NCI-H1092 (cell line): ENCODE measurements at regions not wholly inside any gene's neighbourhood (a gene's known extent, or its start where the extent isn't known, plus 50 kb on each side); places are given as distances from the start of the nearest gene placed in this dataset.

ENCODE experiments used
- DNase-seq: peaks from one replicate; lab custom pipeline; 2025; lab: John Stamatoyannopoulos, UW

DNA sequence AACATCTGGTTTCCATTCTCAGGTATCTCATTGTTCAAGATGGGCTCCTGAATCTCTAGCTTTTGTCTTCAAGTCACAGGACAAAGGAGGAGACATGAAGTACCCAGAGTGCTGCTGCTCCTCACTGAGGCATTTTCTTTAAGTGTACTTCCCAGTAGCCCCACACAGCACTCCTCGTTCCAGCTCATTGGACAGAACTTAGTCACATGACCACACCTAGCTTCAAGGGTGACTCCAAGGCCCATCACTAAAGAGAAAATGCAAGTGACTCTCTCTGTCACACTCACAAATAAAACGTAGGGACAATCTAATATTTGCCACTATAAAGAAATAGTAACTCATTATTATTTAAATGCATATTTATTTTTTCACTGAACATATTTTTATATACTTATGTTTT, 58.3 kb upstream of the NEUROD6 start:
- DNase-seq, result no peak

DNA sequence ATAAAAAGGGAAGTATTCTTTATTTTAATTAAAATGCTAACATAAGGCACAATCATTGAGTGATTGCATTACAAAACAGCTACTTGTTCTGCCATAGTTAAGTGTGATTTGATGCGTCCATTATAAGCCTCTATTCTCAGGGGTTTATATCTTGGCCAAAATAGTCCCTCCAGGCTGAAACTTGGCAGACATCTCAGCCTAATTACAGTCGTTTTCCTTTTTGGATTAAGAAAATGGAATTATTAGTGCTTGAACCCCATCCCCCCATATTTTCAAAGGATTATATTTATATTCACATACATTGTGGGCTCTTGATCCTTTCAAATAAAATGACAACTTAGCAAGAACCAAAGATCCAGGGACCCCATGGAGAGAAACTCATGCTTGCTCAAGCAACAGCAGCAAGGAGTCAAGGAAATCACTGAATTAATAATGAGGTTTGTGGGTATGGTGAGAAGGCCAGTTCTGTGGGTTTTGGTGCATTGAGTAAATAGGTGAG, 66.7 kb upstream of the NEUROD6 start:
- no peak for DNase-seq

DNA sequence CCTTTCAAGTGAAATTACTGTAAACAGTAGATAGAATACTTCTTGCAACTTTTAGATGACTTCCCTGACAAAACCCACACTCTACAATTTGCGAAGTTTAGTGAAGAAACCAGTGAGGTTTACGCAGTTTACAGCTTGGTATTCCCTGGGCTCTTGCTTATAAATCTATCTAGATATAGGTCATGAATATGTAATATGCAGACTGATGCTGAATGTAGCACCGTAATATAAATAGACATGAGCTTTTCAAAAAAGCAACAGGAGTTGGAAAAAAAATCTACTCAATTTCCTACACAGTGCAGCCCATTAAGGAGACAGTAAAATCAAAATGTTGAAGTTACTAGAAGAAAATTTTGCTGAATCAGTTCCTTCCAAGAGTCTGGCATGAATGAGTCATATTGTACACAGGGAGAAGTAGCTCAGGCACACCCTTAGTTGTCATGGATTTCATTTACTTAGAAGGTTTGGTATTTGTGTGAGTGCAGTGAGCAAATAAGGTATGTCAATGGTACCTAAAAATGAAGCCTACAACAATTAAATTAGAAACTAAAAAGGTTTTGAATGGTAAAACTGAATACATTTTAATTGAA, 67.7 kb upstream of the NEUROD6 start:
- no peak for DNase-seq

DNA sequence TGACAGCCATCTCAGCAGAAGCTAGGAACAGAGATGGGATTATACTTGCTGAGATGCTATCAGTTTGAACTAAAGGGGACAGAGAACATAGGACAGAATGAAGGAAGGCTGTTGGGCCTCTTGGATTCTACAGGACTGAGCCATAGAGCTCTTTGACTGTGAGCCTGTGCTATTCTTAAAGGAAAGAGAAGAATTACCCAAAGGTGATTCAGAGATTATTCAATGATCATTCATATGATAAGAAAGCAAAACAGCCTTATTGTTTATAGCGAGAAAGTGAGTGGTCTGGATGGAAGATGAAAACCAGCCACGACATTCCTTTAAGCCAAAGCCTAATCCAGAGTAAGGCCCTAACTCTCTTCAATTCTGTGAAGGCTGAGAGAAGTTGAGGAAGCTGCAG, 69.7 kb upstream of the NEUROD6 start:
- no peak for DNase-seq

DNA sequence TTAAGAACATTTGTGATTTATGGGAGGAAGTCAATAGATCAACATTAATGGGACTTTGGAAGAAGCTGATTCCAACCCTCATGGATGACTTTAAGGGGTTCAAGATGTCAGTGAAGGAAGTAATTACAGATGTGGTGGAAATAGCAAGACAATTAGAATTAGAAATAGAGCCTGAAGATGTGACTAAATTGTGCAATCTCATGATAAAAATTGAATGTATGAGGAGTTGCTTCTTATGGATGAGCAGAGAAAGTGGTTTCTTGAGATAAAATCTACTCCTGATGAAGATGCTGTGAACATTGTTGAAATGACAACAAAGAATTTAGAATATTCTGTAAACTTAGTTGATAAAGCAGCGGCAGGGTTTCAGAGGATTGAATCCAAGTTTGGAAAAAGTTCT, 70.9 kb upstream of the NEUROD6 start:
- no peak for DNase-seq

DNA sequence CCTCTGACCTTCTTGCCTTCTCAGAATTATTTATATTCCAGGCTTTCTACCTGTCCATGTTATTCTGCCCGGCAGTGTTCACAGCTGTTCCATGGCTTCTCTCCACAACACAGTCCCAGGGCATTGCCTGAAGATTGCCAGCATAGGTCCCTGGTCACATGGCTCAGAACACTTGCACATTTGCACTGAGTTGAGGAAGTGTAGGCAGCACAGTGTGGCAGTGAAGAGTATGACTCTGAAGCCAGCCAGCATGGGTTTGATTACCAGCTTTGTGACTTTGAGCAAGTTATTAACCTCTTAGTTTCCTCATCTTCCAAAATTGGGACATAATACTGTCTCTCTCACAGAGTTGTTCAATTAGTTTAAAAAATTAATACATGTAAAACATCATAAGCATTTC, 73.2 kb upstream of the NEUROD6 start:
- DNase-seq, result no peak

DNA sequence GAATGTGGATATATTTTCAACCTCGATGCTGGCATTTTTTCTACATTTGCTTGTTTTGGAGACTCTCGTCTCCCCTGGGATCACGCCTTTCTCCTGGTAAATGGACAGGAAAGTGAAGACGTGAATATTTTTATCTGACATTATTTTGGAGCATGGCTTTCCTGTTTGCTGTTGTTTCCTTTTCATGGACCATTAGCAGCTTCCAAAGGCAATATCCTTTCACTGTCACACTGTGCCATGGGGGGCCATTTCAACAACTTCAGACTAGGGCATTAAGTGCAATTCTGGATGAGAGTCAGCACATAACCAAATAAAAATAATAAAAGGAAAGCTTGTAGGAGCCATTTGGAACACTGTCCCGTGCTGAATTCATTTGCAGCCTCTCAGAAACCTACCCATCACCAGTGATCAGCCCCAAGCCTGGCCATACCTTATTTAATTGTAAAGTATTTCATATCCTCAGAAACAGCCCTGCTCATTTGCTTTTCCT, 75.9 kb upstream of the NEUROD6 start:
- no peak for DNase-seq

DNA sequence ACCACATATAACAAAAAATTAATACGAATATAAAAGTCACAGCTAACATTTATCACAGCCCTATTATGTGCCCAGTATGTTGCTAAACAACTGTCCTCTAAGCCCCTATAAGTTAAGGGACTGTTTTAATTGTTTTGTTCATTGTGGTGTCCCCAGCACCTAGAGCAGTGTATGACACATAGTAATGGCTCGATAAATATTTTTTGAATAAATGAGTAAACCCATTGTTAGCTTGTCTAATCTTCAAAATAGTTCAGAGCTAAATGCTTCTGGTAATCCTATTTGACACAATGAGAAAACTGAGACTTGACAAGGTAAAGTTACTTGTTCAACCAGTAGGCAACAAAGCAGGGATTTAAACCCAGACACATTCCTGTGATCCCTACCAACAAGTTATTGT, 78.4 kb upstream of the NEUROD6 start:
- no peak for DNase-seq

DNA sequence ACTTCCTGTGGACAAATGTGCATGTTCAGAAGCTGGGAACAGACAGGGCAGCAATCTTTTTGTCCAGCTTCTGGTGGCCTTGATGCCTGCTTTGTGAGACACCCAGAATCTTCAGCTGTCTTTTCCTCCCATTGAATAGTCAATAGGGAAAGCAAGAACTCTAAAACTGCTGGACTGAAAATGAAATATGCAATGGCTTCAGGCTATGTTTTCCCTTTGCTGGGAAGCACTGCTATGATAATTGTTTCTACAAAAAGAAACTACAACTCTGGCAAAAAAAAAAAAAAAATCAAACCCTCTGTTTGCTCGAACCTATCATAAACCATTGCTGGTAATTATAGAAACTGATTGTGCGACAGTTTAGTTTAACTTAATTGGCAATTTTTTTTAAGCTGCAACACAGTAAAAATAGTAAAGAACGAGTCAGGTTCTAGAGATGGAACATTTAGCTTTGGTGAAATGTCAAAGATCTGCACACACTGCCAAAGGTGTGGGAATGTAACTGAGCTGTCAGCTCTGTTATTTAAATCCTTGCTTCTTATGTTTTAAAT, 79.1 kb upstream of the NEUROD6 start:
- no peak for DNase-seq

DNA sequence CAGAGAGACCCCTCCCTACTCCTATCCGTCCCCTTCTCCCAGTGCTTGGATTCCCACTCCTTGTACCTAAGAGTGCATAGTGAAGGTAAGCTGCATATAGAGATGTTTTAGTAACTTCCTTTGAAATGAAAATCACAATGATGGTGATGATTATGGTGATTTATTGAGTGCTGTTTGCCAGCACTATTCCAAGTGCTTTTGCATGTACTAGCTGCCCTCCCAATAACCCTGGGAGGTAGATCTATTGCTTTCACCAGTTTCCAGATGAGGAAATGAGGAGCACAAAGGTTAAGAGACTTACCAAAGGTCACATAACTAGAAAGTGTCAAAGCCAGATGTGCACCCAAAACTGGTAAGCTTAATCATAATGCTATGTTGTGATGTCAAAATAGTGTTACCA, 80.4 kb upstream of the NEUROD6 start:
- no peak for DNase-seq

DNA sequence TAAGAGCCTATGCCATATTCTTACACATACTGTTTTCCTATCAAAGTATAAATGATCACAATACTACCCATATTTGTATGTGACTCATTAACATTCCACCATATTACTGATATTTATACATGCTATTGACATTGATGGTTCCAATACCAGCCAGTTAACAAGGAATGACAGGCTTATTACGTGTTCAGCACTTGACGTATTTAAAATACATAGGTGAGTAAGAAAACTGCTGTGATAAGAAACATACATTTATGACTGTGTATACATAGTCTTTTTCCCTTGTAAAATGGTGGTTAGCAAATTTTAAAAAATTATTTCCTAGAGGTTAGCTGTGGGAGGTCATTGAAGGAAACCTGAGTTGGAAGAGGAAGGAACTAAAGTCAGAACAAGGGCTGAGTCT, 81.1 kb upstream of the NEUROD6 start:
- no peak for DNase-seq

DNA sequence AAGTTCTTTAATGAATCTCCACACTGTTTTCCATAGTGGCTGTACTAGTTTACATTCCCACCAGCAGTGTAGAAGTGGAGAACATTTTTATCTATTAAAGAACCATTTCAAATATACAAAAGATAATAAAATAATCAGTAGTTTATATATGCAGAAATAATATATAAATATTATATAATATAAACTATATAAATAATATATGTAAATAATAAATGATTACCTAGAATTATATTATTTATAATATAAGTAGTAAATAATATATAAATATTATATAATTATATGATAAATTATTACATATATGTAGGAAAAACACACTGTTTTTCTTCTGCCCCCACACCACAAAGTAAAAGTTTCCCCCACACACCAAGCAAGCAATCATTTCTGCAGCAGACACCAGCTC, 83.5 kb upstream of the NEUROD6 start:
- DNase-seq, result no peak

DNA sequence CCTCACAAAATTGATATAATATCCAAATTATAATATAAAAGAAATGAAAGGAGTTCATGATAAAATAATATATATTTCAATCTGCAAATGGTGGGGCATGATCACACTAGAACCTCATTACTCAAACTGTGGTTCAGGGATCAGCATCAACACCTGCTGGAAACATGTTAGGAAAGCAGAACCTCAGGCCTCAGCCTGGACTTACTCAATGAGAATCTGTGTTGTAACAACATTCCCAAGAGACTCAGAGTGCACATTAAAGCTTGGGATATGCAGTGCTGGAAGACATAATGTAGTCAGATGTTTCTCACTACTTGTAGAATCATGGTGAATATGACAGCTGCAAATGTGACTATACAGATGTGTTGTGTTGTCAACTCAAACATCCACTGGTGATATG, 81.7 kb upstream of the ITPRID1 start:
- DNase-seq, result no peak

DNA sequence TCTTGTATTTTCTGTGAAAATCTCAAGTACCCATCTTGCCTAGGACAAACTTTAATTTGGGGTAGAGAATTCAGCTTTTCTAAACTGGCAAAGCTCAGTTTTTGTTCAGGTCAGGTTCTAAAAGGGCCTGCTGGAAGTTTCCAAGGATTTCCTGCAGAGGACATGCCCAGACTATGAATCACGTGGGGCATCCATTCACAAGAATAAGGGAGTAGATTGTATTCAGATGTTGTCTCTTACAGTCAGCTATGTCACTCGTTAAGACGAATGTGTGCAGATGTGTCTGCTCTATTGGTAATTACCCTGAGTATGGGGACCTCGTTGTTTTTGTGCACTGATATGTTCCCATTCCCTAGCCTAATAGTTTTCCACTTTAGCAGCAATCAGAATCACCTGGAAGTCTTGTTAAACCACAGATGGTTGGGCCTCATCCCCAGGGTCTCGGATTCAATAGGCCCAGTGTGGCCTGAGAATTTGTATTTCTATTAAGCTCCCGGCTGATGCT, 81.0 kb upstream of the ITPRID1 start:
- DNase-seq, result no peak

DNA sequence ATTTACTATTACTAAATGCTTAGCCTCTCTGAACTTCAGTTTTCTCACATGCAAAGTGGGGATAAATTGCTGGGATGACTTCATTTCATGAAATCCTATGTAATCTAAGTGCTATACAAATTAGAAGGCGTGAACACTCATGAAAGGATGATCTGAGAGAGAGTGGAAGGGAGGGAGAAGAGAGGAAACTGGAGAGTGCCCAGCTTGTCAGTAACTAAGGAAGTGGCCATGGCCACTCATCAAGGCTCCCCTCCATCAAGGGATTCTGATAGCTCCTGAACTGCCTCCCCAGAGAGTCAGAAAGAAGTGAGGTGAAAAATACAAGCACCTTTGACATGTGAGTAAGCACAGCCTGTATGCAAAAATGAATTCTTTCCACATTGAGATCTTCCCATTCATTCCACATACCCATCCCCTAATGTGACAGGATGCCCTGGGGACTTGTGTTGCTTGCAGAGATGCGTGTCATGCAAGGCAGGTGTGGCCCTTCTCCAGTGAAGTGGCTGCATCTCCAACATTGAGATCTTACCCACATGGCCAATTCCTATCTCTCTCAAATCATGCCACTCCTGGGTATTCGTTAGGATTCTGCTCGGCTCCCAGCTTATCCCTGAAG, 76.5 kb upstream of the ITPRID1 start:
- no peak for DNase-seq

DNA sequence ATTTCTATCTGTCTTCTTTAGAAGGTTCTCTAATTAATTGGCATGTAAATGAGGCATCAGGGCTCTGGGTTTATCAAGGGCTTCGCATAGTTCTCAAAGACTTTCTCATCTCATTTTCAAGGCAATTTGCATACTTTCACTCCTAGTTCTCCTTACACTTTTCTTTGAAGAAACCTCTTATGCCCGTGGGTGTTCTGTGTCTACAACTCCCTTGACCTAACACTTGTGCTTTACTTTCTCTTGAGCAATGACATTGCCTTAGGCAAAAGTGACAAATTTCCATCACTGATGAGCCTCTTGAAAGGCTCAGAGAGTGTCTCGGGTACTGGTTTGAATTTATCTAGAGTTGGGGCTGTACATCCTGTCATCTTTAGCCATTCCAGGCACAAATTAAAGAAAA, 74.7 kb upstream of the ITPRID1 start:
- no peak for DNase-seq

DNA sequence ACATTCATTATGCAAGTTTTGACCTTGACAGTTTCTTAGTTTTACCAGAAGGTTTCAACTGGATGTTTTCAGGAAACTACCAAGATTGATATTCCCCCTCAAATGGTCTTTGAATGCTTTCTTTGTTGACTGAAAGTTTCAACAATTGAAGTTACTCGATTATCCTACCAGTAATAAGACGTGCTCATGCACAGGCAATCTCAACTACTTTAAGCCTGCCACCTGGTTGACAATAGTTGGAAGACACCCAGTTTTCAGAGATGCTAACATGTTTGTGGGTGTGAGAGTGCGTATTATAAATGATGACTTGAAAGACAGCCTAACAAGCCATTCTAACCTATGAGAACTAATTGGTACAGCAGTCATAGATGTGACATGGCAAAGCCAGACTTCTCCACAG, 73.4 kb upstream of the ITPRID1 start:
- DNase-seq, result no peak

DNA sequence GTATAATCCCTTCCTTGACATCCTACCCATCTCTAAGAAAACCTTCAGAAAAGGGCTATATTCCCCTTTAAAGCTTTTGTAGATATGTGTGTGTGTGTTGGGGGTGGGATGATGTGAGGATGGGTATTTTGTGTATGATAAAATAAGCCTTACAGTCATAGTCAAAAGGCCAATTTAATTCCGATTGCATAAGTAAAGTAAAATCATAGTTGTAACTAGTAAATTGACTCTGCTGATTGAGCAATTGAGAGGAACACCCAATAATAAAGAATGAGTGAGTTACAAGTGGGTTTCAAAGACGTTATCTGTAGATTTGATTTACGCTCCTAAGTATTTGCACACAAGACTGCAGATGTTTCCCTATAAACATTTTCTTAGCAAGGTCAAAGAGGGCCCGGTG, 71.3 kb upstream of the ITPRID1 start:
- no peak for DNase-seq

DNA sequence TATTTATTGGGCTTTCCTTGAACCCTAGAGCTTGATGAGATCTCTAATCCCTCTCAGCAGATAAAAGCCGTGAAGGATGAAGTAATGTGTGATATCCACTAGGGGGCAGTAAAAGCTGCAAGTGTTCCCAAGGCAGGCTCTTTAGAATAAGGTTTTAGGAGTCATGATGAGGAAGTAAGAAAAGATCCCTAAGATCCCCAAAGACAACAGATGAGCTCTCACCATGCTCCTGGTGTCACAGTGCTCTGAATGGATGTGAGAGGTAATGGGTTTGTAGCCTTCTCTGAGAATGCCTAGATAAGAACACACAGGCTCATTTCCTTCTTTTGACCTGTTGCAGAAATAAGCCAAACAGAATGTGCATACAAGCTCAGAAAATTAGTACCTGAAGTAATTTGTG, 70.4 kb upstream of the ITPRID1 start:
- DNase-seq, result peak; percentile 40

DNA sequence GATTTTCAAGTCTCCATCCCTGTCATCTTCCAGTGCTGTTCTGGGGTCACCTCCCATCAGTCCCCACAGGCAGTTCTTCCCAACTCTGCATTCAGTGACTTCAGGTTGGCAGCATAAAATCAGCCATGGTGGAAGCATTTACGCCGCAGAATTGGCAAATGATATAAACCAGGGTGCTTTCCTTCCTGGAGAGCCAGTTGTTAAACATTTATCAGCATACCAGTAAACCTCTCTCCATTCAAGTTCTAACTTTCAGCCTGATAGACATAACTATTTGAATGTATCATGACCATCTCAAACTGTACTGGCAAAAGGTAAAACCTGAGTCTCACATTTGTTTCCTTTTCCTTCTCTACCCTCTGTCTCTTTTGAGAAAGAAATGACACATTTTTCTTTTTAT, 69.7 kb upstream of the ITPRID1 start:
- DNase-seq, result no peak

DNA sequence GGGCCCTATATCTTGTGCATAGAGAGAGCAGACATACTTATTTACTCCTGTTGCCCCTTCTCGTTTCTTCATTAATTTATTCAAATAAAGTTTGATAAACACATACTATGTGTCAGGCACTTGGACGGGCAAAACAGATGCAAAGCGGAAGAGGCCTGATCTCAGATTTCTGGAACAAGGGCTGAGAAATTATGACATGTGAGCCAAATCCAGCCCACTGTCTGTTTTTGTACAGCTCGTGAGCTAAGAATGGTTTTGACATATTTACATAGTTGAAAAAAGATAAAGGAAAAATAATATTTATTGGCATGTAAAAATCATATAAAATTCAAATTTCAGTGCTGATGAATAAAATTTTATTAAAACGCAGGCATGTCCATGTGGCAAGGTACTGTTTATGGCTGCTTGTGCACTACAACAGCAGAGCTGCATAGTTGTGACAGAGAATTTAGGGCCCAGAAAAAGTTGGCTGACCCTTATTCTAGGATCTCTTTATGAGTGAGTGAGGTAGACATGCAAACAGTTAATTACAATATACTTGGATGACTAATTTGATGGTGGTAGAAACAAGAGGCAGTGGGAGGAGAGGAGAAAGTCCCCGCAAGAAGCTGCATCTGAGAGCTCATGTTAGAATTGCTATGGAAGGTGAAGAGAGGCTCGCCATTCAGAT, 68.1 kb upstream of the ITPRID1 start:
- no peak for DNase-seq

DNA sequence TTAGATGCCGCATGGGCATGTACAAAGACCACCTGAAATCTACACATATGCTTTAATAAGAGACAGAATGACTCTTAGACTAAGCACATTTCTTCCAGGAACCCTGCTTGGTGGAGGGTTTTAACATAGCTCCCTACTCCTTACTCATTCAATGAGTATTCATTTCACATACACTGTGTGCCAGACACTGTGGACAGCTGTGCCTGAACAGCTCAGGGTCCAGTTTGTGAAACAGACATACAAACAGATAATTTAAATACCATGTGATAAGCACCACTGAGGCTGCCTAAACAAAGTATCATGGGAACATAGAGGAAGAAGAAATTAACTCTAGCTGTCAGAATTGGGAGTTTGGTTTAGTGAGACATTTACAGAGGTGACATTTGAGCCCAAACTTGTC, 65.2 kb upstream of the ITPRID1 start:
- DNase-seq, result no peak

DNA sequence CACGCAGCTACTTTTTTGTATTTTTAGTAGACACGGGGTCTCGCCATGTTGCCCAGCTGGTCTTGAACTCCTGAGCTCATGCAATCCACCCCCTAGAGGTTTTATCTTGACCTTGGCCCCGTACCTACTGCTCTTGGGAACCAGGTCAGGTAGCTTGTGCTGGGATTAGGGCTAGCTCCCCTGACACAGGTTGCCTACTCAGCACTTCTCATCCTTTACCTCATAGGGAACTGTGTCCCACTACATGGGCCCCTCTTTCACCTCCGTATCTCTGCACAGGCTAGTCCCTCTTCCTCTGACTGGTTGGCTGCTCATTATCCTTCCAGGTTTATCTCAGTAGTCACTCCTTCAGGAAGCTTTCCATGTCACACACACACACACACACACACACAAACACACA, 58.0 kb upstream of the ITPRID1 start:
- no peak for DNase-seq
